HAP-1 (cell line): ENCODE measurements at regions not wholly inside any gene's neighbourhood (a gene's known extent, or its start where the extent isn't known, plus 50 kb on each side); places are given as distances from the start of the nearest gene placed in this dataset.

Experiments
- DNase-seq, 2 experiments: peaks; one replicate each; pipeline ENCODE4 v3.0.0-alpha.2; 2016 to 2020; ENCODE audit warnings: low spot score in 2 of 2
- H3K27me3 ChIP-seq: fragments of 250-450 bp; sonication (Bioruptor Pico); 2 replicates; pipeline ENCODE4 v1.5.1; 2020; ENCODE audit warnings: low read depth, mild to moderate bottlenecking, moderate library complexity
- H3K36me3 ChIP-seq: fragments of 250-450 bp; sonication (Bioruptor Pico); replicated peaks from 2 replicates; pipeline ENCODE4 v1.5.1; 2020; ENCODE audit warnings: mild to moderate bottlenecking
- H3K4me1 ChIP-seq: fragments of 250-450 bp; sonication (Bioruptor Pico); 2 replicates; pipeline ENCODE4 v1.5.1; 2020; ENCODE audit warnings: mild to moderate bottlenecking
- H3K4me3 ChIP-seq: fragments of 250-450 bp; sonication (Bioruptor Pico); 2 replicates; pipeline ENCODE4 v1.5.1; 2020; ENCODE audit warnings: mild to moderate bottlenecking, moderate library complexity
- H3K9me3 ChIP-seq: fragments of 250-450 bp; sonication (Bioruptor Pico); 2 replicates; pipeline ENCODE4 v1.5.1; 2020; ENCODE audit warnings: mild to moderate bottlenecking, moderate library complexity
- in situ Hi-C: fragments of 300-500 bp; cut with MboI; formaldehyde crosslinking; loops from 3 replicates; pipeline ENCODE4 v1.14.3; 2020; ENCODE audit warnings: low sequenced_read_pairs, inconsistent platforms, mixed read lengths

DNA sequence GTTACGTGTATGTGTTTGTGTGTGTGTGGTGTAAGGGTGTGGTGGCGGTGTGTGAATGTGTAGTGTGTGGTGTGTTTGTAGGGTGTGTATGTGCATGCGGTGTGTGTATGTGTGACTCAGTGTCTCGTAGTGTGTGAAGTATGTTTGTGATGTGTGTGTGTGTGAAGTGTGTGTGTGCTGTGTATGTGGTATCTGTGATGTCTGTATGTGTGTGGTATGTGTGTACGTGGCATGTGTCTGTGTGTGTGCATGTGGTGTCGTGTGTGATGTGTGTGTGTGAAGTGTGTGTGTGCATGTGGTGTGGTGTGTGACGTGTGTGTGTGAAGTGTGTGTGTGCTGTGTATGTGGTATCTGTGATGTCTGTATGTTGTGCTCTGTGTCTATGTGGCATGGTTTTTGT, 339.4 kb downstream of the MTRR start:
- no peak overlapping the region for H3K4me3 ChIP-seq
- in situ Hi-C loops = no loop called here
- no peak for DNase-seq

GRCh38 chr5:8209500-8209899, 340.6 kb downstream of the MTRR start:
- no peaks in the 10 kb centered on the region for H3K4me1 ChIP-seq
- H3K9me3 ChIP-seq = no peaks in the 10 kb centered on the region
- no peaks in the 10 kb centered on the region for H3K27me3 ChIP-seq
- no peak overlapping the region for H3K4me3 ChIP-seq
- in situ Hi-C loops = no loop called here
- H3K36me3 ChIP-seq = no peaks in the 10 kb centered on the region
- no peak for DNase-seq

More for the DNA sequence above, 339.4 kb downstream of the MTRR start:
- no peaks in the 10 kb centered on the region for H3K36me3 ChIP-seq
- H3K9me3 ChIP-seq = no peaks in the 10 kb centered on the region
- H3K27me3 ChIP-seq = no peaks in the 10 kb centered on the region
- no peaks in the 10 kb centered on the region for H3K4me1 ChIP-seq

DNA sequence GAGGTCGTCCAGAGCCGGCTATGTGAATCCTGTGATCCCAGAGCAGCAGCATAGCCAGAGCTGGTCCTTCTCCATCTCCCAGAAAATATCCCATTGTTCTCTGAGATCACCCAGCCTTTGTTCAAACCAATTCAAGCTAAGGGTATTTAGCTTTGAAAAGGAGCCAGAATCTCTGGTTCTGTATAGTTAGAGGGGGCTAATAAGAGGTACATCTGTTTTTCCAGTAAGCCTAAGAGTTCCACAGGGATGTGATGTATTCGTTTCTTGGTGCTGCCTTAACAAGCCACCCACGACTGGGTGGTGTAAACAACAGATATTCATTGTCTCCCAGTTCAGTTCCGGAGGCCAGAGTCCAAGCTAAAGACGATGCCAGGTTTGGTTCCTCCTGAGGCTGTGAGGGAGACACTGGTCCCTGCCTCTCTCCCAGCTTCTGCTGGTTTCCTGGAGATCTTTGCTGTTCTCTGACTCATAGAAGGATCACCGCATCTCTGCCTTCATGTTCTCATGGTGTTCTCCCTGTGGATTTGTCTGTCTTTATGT, 344.8 kb downstream of the MTRR start:
- no peak for DNase-seq
- no peaks in the 10 kb centered on the region for H3K27me3 ChIP-seq
- in situ Hi-C loops = no loop called here
- H3K4me1 ChIP-seq = no peaks in the 10 kb centered on the region
- no peaks in the 10 kb centered on the region for H3K36me3 ChIP-seq
- H3K4me3 ChIP-seq = no peak overlapping the region
- no peaks in the 10 kb centered on the region for H3K9me3 ChIP-seq

DNA sequence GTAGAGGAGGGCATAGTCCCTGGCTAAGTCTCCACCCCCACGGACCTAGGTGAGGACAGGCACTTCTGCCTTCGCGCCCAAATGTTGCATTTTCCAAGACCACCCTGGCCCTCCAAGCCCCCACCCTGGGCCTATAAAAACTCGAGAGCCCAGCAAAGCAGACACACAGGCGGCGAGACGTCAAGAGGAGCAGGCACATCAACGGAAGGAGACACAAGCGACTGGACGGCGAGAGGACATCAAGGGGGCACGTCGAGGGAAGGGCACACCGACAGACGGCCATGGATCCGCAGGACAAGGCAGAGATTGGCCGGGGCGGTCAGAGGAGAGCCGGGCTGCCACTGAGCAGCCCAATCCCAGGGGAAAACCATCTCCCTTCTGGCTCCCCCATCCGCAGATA, 348.0 kb downstream of the MTRR start:
- no peaks in the 10 kb centered on the region for H3K36me3 ChIP-seq
- no peaks in the 10 kb centered on the region for H3K4me1 ChIP-seq
- no peak for DNase-seq
- no peaks in the 10 kb centered on the region for H3K9me3 ChIP-seq
- in situ Hi-C loops = no loop called here
- H3K27me3 ChIP-seq = no peaks in the 10 kb centered on the region
- H3K4me3 ChIP-seq = no peak overlapping the region

DNA sequence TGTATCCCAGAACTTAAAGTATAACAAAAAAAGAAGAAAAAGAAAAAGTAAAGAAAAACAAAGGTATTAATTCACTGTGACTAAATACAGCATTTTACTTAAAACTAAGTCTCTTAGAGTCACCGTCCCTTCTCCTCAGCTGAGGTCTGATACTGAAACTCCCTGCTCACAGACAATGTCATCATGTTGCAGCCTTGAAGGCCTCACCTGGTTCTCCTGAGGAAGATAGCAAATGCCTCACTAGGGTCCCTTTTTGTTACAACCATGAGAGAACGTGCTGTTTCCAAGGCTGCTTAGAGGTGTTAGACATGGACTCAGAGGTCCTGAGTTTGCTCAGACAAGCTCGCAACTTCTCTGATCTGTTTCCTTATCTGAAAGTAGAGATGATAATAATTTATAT, 357.2 kb downstream of the MTRR start:
- no peak overlapping the region for H3K4me3 ChIP-seq
- H3K36me3 ChIP-seq = no peaks in the 10 kb centered on the region
- DNase-seq = no peak
- in situ Hi-C loops = no loop called here
- H3K9me3 ChIP-seq = no peaks in the 10 kb centered on the region
- no peaks in the 10 kb centered on the region for H3K4me1 ChIP-seq
- no peaks in the 10 kb centered on the region for H3K27me3 ChIP-seq

- no peak for DNase-seq
- in situ Hi-C loops = no loop called here
- Histone ChIP-seq H3K4me1 (no peaks in the 10 kb centered on the region), H3K27me3 (no peaks in the 10 kb centered on the region), H3K36me3 (no peaks in the 10 kb centered on the region), H3K9me3 (no peaks in the 10 kb centered on the region), H3K4me3 (no peak overlapping the region)
Observed at GRCh38 chr5:8227112-8227511, 358.2 kb downstream of the MTRR start.

- Histone ChIP-seq H3K9me3 (no peaks in the 10 kb centered on the region), H3K27me3 (no peaks in the 10 kb centered on the region), H3K4me1 (no peaks in the 10 kb centered on the region), H3K36me3 (no peaks in the 10 kb centered on the region), H3K4me3 (no peak overlapping the region)
- in situ Hi-C loops = no loop called here
- no peak for DNase-seq
Observed at GRCh38 chr5:8229551-8229950, 360.6 kb downstream of the MTRR start.

- H3K27me3 ChIP-seq = no peaks in the 10 kb centered on the region
- H3K36me3 ChIP-seq = no peaks in the 10 kb centered on the region
- no peak for DNase-seq
- peaks cover 2% of the 10 kb centered on the region; the same call in 1 of the 2 replicates for H3K9me3 ChIP-seq
- no peaks in the 10 kb centered on the region for H3K4me1 ChIP-seq
- H3K4me3 ChIP-seq = no peak overlapping the region
- in situ Hi-C loops = no loop called here
Observed at GRCh38 chr5:8230868-8231267, 361.9 kb downstream of the MTRR start.

DNA sequence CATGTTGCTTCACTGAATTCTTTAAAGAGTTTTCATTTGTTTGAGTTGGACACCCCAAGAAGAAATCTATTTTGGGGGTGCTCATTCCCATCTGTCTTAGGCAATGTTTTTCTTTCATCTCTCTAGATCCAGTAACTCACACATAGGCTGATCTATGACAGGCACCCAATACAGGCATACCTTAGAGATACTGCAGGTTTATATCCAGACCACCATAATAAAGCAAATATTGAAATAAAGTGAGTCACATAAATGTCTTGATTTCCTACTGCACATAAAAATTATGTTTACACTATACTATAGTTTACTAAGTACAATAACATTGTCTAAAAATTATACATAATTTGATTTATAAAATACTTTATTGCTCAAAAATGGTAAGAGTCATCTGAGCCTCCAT, 364.5 kb downstream of the MTRR start:
- DNase-seq = no peak
- Histone ChIP-seq H3K4me3 (no peak overlapping the region), H3K4me1 (no peaks in the 10 kb centered on the region), H3K27me3 (no peaks in the 10 kb centered on the region), H3K9me3 (peaks cover 2% of the 10 kb centered on the region; the same call in 1 of the 2 replicates), H3K36me3 (no peaks in the 10 kb centered on the region)
- in situ Hi-C loops = no loop called here

GRCh38 chr5:8234179-8234770, 365.3 kb downstream of the MTRR start:
- no peak for DNase-seq
- Histone ChIP-seq H3K9me3 (peaks cover 2% of the 10 kb centered on the region; the same call in 1 of the 2 replicates), H3K36me3 (no peaks in the 10 kb centered on the region), H3K4me1 (no peaks in the 10 kb centered on the region), H3K27me3 (no peaks in the 10 kb centered on the region), H3K4me3 (no peak overlapping the region)
- in situ Hi-C loops = no loop called here

- Histone ChIP-seq H3K4me1 (no peaks in the 10 kb centered on the region), H3K27me3 (no peaks in the 10 kb centered on the region), H3K36me3 (no peaks in the 10 kb centered on the region), H3K9me3 (peaks cover 2% of the 10 kb centered on the region; the same call in 1 of the 2 replicates), H3K4me3 (no peak overlapping the region)
- no peak for DNase-seq
- in situ Hi-C loops = no loop called here
Observed at GRCh38 chr5:8238080-8238479, 369.1 kb downstream of the MTRR start.

- Histone ChIP-seq H3K4me3 (no peak overlapping the region), H3K4me1 (no peaks in the 10 kb centered on the region), H3K27me3 (no peaks in the 10 kb centered on the region), H3K36me3 (no peaks in the 10 kb centered on the region), H3K9me3 (peaks cover 2% of the 10 kb centered on the region; the same call in 1 of the 2 replicates)
- in situ Hi-C loops = no loop called here
- DNase-seq = no peak
Observed at GRCh38 chr5:8239198-8239597, 370.2 kb downstream of the MTRR start.

GRCh38 chr5:8239646-8240045, 370.7 kb downstream of the MTRR start:
- Histone ChIP-seq H3K9me3 (peaks cover 2% of the 10 kb centered on the region; the same call in 1 of the 2 replicates), H3K27me3 (no peaks in the 10 kb centered on the region), H3K36me3 (no peaks in the 10 kb centered on the region), H3K4me3 (no peak overlapping the region), H3K4me1 (no peaks in the 10 kb centered on the region)
- DNase-seq = no peak
- in situ Hi-C loops = no loop called here

GRCh38 chr5:8241076-8241475, 372.1 kb downstream of the MTRR start:
- H3K9me3 ChIP-seq = no peaks in the 10 kb centered on the region
- no peaks in the 10 kb centered on the region for H3K4me1 ChIP-seq
- DNase-seq = no peak
- H3K27me3 ChIP-seq = no peaks in the 10 kb centered on the region
- H3K36me3 ChIP-seq = no peaks in the 10 kb centered on the region
- H3K4me3 ChIP-seq = no peak overlapping the region
- in situ Hi-C loops = no loop called here

DNA sequence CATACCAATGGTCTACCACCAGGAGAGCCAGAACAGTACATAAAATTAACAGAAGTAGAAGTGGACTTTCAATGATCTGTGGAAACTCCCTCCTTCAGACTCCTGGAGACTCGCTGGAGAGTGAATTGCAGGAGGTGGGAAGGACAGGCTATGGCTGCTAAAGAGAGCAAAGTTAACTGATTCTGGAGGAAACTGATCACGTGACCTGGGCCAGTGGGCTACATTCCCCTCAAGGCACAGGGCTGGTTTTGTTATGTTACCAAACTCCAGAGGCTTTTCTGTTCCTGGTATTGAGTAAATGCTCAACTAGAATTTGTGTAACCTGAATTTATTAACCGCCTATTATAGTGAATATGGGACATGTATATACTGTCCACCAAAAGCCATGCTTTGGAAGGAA, 372.6 kb downstream of the MTRR start:
- no peaks in the 10 kb centered on the region for H3K4me1 ChIP-seq
- no peak overlapping the region for H3K4me3 ChIP-seq
- no peak for DNase-seq
- H3K9me3 ChIP-seq = no peaks in the 10 kb centered on the region
- H3K36me3 ChIP-seq = no peaks in the 10 kb centered on the region
- no peaks in the 10 kb centered on the region for H3K27me3 ChIP-seq
- in situ Hi-C loops = no loop called here
